Activated CD4-positive, alpha-beta T cell treated with anti-CD3 and anti-CD28 coated beads, Interleukin-2, amount 10 ng/mL, durations not matched to agents 24 days and 14 days (primary cell): ENCODE measurements at regions not wholly inside any gene's neighbourhood (a gene's known extent, or its start where the extent isn't known, plus 50 kb on each side); places are given as distances from the start of the nearest gene placed in this dataset.

ENCODE experiments used
- DNase-seq: peaks from one replicate; pipeline ENCODE4 v3.0.0; 2022
- H3K27ac Mint-ChIP-seq: one replicate; pipeline ENCODE4 v1.8.0; 2022; ENCODE audit warnings: mild to moderate bottlenecking, mixed read lengths
- H3K27me3 Mint-ChIP-seq: one replicate; pipeline ENCODE4 v1.8.0; 2022; ENCODE audit warnings: mixed read lengths
- H3K36me3 Mint-ChIP-seq: one replicate; pipeline ENCODE4 v1.8.0; 2022; ENCODE audit warnings: low read depth, mild to moderate bottlenecking, mixed read lengths
- H3K4me1 Mint-ChIP-seq: one replicate; pipeline ENCODE4 v1.8.0; 2021; ENCODE audit warnings: mixed read lengths
- H3K4me3 Mint-ChIP-seq: one replicate; pipeline ENCODE4 v1.8.0; 2022; ENCODE audit warnings: mild to moderate bottlenecking, moderate library complexity, mixed read lengths
- H3K9me3 Mint-ChIP-seq: one replicate; pipeline ENCODE4 v1.8.0; 2021; ENCODE audit warnings: mixed read lengths
- intact Hi-C: fragments of 100-400 bp; cut with micrococcal nuclease; formaldehyde crosslinking; loops from one replicate; pipeline ENCODE4 v1.15.1; 2023

GRCh38 chr15:70398694-70399093 lies 301.0 kb upstream of the TLE3 start:
- Mint-ChIP-seq H3K27ac (no peak overlapping the region), H3K9me3 (no peaks in the 10 kb centered on the region), H3K4me3 (no peak overlapping the region), H3K4me1 (no peaks in the 10 kb centered on the region), H3K36me3 (no peaks in the 10 kb centered on the region), H3K27me3 (peaks cover 42% of the 10 kb centered on the region)
- intact Hi-C loops, result no loop called here
- no peak for DNase-seq

- Mint-ChIP-seq H3K4me1 (no peaks in the 10 kb centered on the region), H3K9me3 (no peaks in the 10 kb centered on the region), H3K36me3 (no peaks in the 10 kb centered on the region), H3K27ac (no peak overlapping the region), H3K4me3 (no peak overlapping the region), H3K27me3 (peaks cover 38% of the 10 kb centered on the region)
- intact Hi-C loops, result no loop called here
- no peak for DNase-seq
These were observed 299.1 kb upstream of the TLE3 start for GRCh38 chr15:70396807-70397206.

GRCh38 chr15:70395164-70395563 lies 297.4 kb upstream of the TLE3 start:
- Mint-ChIP-seq H3K4me1 (no peaks in the 10 kb centered on the region), H3K9me3 (no peaks in the 10 kb centered on the region), H3K36me3 (no peaks in the 10 kb centered on the region), H3K4me3 (no peak overlapping the region), H3K27me3 (peaks cover 26% of the 10 kb centered on the region), H3K27ac (no peak overlapping the region)
- intact Hi-C loops, result no loop called here
- no peak for DNase-seq

- DNase-seq, result no peak
- Mint-ChIP-seq H3K4me3 (no peak overlapping the region), H3K9me3 (no peaks in the 10 kb centered on the region), H3K27me3 (peaks cover 19% of the 10 kb centered on the region), H3K36me3 (no peaks in the 10 kb centered on the region), H3K27ac (no peak overlapping the region), H3K4me1 (no peaks in the 10 kb centered on the region)
- intact Hi-C loops, result no loop called here
These were observed 293.0 kb upstream of the TLE3 start for GRCh38 chr15:70390723-70391122.

DNA sequence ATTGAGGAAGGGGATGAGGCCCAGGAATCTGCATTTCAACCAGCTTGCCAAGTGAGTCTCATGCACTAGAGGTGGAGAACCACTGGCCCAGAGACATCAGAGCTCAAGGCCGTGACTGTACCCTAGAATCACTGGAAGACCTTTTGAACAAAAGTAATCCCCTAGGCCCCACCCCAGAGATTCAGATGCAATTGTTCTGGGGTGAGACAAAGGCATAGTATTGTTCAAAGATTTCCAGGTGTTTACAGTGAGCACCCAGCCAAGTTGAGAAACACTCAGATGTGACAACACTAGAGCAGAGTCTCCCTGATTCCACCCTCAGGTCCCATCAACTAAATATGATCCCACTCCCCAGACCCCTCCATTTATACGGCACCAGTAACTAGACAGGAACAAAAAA lies 290.3 kb upstream of the TLE3 start:
- H3K4me3 Mint-ChIP-seq, result no peak overlapping the region
- H3K36me3 Mint-ChIP-seq, result no peaks in the 10 kb centered on the region
- intact Hi-C loops, result no loop called here
- H3K27me3 Mint-ChIP-seq, result peaks cover 10% of the 10 kb centered on the region
- H3K4me1 Mint-ChIP-seq, result no peaks in the 10 kb centered on the region
- no peak overlapping the region for H3K27ac Mint-ChIP-seq
- DNase-seq, result no peak
- no peaks in the 10 kb centered on the region for H3K9me3 Mint-ChIP-seq

GRCh38 chr15:70387081-70387480 lies 289.4 kb upstream of the TLE3 start:
- DNase-seq, result no peak
- intact Hi-C loops, result no loop called here
- H3K27ac Mint-ChIP-seq, result no peak overlapping the region
- H3K9me3 Mint-ChIP-seq, result peaks cover under 1% of the 10 kb centered on the region
- peaks cover 9% of the 10 kb centered on the region for H3K27me3 Mint-ChIP-seq
- no peak overlapping the region for H3K4me3 Mint-ChIP-seq
- no peaks in the 10 kb centered on the region for H3K4me1 Mint-ChIP-seq
- no peaks in the 10 kb centered on the region for H3K36me3 Mint-ChIP-seq

- intact Hi-C loops, result no loop called here
- peaks cover 9% of the 10 kb centered on the region for H3K27me3 Mint-ChIP-seq
- no peak for DNase-seq
- H3K9me3 Mint-ChIP-seq, result peaks cover 3% of the 10 kb centered on the region
- no peak overlapping the region for H3K27ac Mint-ChIP-seq
- no peak overlapping the region for H3K4me3 Mint-ChIP-seq
- H3K36me3 Mint-ChIP-seq, result no peaks in the 10 kb centered on the region
- H3K4me1 Mint-ChIP-seq, result no peaks in the 10 kb centered on the region
These were observed 288.0 kb upstream of the TLE3 start for GRCh38 chr15:70385711-70386110.

GRCh38 chr15:70385052-70385451 lies 287.3 kb upstream of the TLE3 start:
- Mint-ChIP-seq H3K27me3 (peaks cover 9% of the 10 kb centered on the region), H3K9me3 (peaks cover 3% of the 10 kb centered on the region), H3K4me3 (no peak overlapping the region), H3K27ac (no peak overlapping the region), H3K4me1 (no peaks in the 10 kb centered on the region), H3K36me3 (no peaks in the 10 kb centered on the region)
- intact Hi-C loops, result no loop called here
- DNase-seq, result no peak

DNA sequence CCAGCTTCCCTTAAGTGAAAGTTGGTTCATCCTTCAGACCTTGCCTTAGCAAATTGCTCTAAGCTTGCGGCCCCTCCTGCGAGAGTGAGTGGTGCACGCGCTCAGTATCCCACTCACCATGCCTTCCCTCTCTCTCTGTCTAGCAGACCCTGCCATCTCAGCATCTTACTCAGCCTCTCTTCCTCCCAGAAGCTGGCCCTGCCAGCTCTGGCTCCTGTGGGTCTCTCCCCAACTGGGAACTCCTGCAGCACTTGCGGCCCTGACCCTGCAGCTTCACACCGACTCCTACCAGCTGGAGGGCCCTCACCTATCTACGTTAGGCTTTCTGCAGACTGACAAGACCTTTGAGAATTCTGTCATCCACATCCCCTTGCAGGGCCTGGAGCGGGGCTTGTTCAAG lies 286.1 kb upstream of the TLE3 start:
- H3K27me3 Mint-ChIP-seq, result peaks cover 7% of the 10 kb centered on the region
- H3K36me3 Mint-ChIP-seq, result no peaks in the 10 kb centered on the region
- no peak overlapping the region for H3K27ac Mint-ChIP-seq
- no peak for DNase-seq
- peaks cover 3% of the 10 kb centered on the region for H3K9me3 Mint-ChIP-seq
- intact Hi-C loops, result no loop called here
- no peak overlapping the region for H3K4me3 Mint-ChIP-seq
- H3K4me1 Mint-ChIP-seq, result no peaks in the 10 kb centered on the region

GRCh38 chr15:70382762-70383458 lies 285.2 kb upstream of the TLE3 start:
- Mint-ChIP-seq H3K27ac (no peak overlapping the region), H3K36me3 (no peaks in the 10 kb centered on the region), H3K27me3 (peaks cover 5% of the 10 kb centered on the region), H3K4me1 (no peaks in the 10 kb centered on the region), H3K9me3 (peaks cover 3% of the 10 kb centered on the region), H3K4me3 (no peak overlapping the region)
- no peak for DNase-seq
- intact Hi-C loops, result no loop called here

DNA sequence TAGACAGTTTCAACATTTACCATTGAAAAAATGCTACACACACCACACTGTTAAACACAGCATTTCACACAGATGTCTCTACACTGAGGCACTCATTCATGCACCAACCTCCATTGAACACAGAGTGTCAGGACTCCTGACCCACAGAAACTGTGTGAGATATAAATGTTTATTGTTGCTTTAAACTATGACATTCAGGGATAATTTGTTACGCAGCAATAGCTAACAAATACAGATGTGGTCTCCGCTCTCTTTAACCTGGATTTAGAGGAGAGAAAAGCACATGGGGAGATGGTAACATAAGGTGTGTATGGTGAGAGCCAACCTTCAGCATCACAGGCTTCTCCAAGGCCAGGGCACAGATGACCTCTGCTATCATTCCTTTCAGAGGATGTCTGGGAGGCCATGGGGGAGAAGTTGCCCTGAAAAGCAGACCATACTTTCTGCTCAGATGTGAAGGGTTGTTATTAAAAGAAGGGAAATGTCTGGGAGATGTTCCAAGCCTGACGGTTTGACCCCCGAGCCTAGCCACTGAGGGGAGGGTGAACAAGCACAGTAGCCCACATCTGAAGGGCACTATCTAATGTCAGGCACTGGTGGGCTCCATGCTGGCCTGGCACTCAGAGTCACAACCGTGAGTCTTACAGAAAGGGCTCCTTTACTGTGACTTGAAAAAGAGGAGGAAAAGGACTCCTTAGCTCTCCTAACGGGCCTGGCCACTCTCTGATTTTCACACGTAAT lies 284.5 kb upstream of the TLE3 start:
- Mint-ChIP-seq H3K9me3 (peaks cover 3% of the 10 kb centered on the region), H3K27ac (no peak overlapping the region), H3K4me1 (no peaks in the 10 kb centered on the region), H3K4me3 (no peak overlapping the region), H3K27me3 (peaks cover 6% of the 10 kb centered on the region), H3K36me3 (no peaks in the 10 kb centered on the region)
- intact Hi-C loops, result no loop called here
- no peak for DNase-seq

DNA sequence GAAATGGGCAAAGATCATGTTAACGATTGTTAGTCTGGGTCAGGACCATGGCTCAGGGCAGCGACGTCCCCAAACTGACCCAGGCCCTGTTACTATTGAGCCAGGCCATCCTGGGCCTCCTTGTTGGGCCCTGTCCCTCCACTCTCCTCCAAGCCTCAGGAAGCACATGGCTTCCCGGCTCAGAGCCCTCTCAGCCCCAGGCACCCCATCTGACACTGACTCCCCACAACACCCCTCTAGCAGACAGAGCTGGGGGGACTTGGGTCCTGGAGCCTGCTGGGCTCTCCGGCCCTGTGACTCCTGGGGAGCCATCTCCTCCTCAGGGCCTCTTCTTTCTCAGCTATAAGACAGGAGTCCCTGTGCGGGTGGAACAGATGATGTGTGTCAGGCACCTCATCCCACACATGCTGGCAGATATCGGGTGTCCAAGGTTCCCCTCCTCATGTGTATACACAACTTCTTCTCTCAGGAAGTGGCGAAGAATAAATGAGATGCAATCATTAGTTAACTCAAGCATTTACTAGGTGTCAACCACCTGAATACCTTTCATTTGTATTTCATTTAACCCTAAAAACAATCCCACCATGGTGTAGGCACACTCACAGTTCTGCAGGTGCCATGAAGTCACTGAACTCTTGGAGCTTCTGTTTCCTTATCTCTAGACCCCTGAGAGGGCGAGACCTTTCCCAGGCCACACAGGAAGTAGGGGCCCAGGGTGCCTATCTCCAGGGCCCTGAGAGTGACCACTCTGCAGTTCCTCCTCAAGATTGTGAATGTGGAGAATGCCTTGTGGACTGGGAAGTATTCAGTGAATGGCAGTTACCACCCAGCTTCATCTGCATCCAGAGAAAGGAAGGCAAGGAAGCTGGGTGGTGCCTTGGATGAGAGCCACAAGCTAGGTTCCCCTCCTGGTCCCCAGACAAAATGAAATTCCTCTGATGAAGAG lies 282.5 kb upstream of the TLE3 start:
- intact Hi-C loops, result no loop called here
- Mint-ChIP-seq H3K9me3 (peaks cover 3% of the 10 kb centered on the region), H3K27me3 (peaks cover 22% of the 10 kb centered on the region), H3K4me3 (no peak overlapping the region), H3K27ac (no peak overlapping the region), H3K36me3 (no peaks in the 10 kb centered on the region), H3K4me1 (no peaks in the 10 kb centered on the region)
- DNase-seq, result no peak

DNA sequence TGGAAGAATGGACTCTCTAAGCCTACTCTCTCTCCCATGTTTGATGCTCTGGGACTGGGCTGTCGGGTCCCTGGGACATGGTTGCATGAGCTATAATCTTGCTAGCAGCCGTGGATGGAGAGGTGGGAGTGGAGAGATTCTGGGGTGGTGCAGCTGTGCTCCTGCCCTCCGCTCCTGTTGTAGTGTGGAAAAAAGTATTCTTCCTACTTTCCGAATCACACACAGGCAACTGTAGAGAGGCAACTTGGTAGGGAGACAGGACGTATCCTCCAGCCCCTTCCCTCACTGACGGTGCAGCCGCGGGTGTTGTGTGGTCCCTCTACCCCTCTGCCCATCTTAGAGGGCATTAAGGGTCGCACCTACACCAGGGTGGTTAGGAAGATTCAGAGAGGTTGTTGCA lies 281.4 kb upstream of the TLE3 start:
- peaks cover 25% of the 10 kb centered on the region for H3K27me3 Mint-ChIP-seq
- intact Hi-C loops, result no loop called here
- H3K4me3 Mint-ChIP-seq, result no peak overlapping the region

More for the DNA sequence above, 281.4 kb upstream of the TLE3 start:
- no peaks in the 10 kb centered on the region for H3K36me3 Mint-ChIP-seq
- H3K9me3 Mint-ChIP-seq, result peaks cover 3% of the 10 kb centered on the region
- H3K4me1 Mint-ChIP-seq, result no peaks in the 10 kb centered on the region
- no peak overlapping the region for H3K27ac Mint-ChIP-seq
- no peak for DNase-seq
